ENCODE measurements at regions not wholly inside any gene's neighbourhood (a gene's known extent, or its start where the extent isn't known, plus 50 kb on each side); places are given as distances from the start of the nearest gene placed in this dataset.
A peak's percentile ranks its signal among the peaks of the same experiment; 100 is the strongest.

DNA sequence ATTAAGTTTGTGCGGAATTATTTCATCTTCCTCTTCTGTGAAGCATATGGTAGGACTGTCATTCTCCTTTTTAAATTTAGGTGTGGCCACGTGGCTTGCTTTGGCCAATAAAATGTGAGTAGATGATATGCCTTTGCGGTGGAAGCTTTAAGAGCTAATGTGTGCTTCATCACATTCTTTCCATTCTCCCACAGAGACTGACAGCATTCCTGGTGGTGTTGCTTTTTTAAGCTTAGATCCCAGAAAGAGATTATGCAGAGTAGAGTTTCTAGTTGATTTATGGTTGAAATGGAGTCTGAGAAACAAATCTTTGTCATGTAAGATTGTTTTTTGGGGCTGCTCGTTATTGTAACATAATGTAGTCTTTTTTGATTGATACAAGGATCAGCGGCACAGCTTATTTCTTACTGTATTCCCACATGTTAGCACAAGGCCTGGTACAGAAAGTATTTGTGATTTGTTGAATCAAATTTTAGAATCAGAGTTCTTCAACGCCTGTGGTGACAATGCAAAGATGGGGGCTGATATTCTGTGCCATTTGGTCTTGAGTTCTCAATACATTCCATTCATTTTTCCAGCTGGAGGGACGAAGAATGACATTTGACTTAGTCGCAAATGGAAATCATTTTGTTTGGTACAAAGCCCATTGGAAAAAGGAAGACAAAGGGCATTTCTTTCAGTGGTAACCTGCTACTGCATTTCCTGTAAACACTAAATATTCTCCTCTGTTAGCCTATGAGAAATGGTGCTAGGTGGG lies 209.9 kb upstream of the VLDLR start:
- TF ChIP-seq CTCF (IDR thresholded peaks at IDR 0.05), result no peak
- no peak for TF ChIP-seq POLR2A (IDR thresholded peaks at IDR 0.05)
- no peaks in the 10 kb centered on the region for H3K36me3 ChIP-seq
- H3K27me3 ChIP-seq, result no peaks in the 10 kb centered on the region
- DNase-seq, result no peak
- H3K4me1 ChIP-seq, result peaks cover 0 to 6% of the 10 kb centered on the region in 2 donors
- peak overlapping the region in 1 of 2 donors; percentile 48 for H3K27ac ChIP-seq
- no peak overlapping the region for H3K4me3 ChIP-seq
- intact Hi-C loops (cut with DNase I; ENCODE audit: low total_unique reads), result no loop called here
- H3K9me3 ChIP-seq, result no peaks in the 10 kb centered on the region

- intact Hi-C loops (cut with DNase I; ENCODE audit: low total_unique reads), result no loop called here
- no peaks in the 10 kb centered on the region for H3K27me3 ChIP-seq
- no peaks in the 10 kb centered on the region for H3K9me3 ChIP-seq
- H3K4me3 ChIP-seq, result no peak overlapping the region
- TF ChIP-seq CTCF (IDR thresholded peaks at IDR 0.05), result no peak
- TF ChIP-seq POLR2A (IDR thresholded peaks at IDR 0.05), result no peak
- no peak for DNase-seq
- H3K36me3 ChIP-seq, result no peaks in the 10 kb centered on the region
- peak overlapping the region; percentile 48 for H3K27ac ChIP-seq
- H3K4me1 ChIP-seq, result peaks cover 0 to 6% of the 10 kb centered on the region in 2 donors
Measured at GRCh38 chr9:2413160-2413805, 208.3 kb upstream of the VLDLR start.

DNA sequence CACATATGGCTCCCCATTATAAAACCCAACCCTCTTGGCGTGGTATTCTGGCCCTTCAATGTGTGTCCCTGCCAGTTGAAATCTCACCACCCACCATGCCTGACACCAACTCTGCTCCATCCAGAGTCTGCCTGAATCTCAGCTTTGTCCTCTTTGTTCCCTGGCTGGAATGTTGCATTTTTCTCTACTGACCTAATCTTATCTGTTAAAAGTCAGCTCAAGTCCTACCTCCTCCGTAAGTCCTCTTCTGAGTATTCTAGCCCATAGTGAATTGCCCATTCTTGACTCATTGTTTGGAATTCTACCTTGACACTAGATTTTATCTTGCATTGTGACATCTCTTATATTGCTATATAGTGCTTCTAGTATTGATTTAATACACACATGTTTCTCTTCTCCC lies 207.1 kb upstream of the VLDLR start:
- TF ChIP-seq CTCF (IDR thresholded peaks at IDR 0.05) (no peak), POLR2A (IDR thresholded peaks at IDR 0.05) (no peak)

GRCh38 chr9:2415326-2415725 lies 206.3 kb upstream of the VLDLR start:
- H3K27ac ChIP-seq, result no peak overlapping the region
- intact Hi-C loops (cut with DNase I; ENCODE audit: low total_unique reads), result no loop called here
- no peaks in the 10 kb centered on the region for H3K36me3 ChIP-seq
- no peak for TF ChIP-seq POLR2A (IDR thresholded peaks at IDR 0.05)
- TF ChIP-seq CTCF (IDR thresholded peaks at IDR 0.05), result no peak
- H3K4me3 ChIP-seq, result no peak overlapping the region
- H3K9me3 ChIP-seq, result no peaks in the 10 kb centered on the region
- H3K27me3 ChIP-seq, result no peaks in the 10 kb centered on the region
- H3K4me1 ChIP-seq, result peaks cover 0 to 6% of the 10 kb centered on the region in 2 donors
- no peak for DNase-seq

More for the DNA sequence above, 207.1 kb upstream of the VLDLR start:
- DNase-seq, result no peak
- Histone ChIP-seq H3K9me3 (no peaks in the 10 kb centered on the region), H3K27me3 (no peaks in the 10 kb centered on the region), H3K36me3 (no peaks in the 10 kb centered on the region), H3K4me1 (peaks cover 0 to 6% of the 10 kb centered on the region in 2 donors), H3K27ac (no peak overlapping the region), H3K4me3 (no peak overlapping the region)
- intact Hi-C loops (cut with DNase I; ENCODE audit: low total_unique reads), result no loop called here

DNA sequence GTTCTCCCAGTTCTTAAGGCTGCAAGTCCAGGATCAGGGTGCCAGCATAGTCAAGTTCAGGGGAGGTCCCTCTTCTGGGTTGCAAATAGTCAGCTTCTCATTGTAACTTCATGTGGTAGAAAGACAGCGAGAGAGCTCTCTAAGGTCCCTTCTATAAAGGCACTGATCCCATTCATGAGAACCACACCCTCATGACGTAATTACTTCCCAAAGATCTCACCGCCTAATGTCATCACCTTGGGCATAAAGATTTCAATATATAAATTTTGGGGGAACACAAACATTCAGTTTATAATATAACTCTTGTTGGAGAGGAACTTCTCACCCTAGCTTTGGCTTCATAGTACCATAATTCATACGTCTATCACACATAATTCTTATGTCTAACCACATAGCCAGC lies 203.9 kb upstream of the VLDLR start:
- no peaks in the 10 kb centered on the region for H3K27me3 ChIP-seq
- intact Hi-C loops (cut with DNase I; ENCODE audit: low total_unique reads), result no loop called here
- H3K9me3 ChIP-seq, result no peaks in the 10 kb centered on the region
- peak overlapping the region in 1 of 2 donors; percentile 10 for H3K27ac ChIP-seq
- no peaks in the 10 kb centered on the region for H3K4me1 ChIP-seq
- H3K36me3 ChIP-seq, result no peaks in the 10 kb centered on the region
- TF ChIP-seq CTCF (IDR thresholded peaks at IDR 0.05) (no peak), POLR2A (IDR thresholded peaks at IDR 0.05) (no peak)
- H3K4me3 ChIP-seq, result no peak overlapping the region
- no peak for DNase-seq
